ENCODE measurements at regions not wholly inside any gene's neighbourhood (a gene's known extent, or its start where the extent isn't known, plus 50 kb on each side); places are given as distances from the start of the nearest gene placed in this dataset.
"Not testable (repeated sequence)": the region's sequence is repeated elsewhere in the genome, so short reads cannot be mapped to it uniquely, and the experiment has no call there.

DNA sequence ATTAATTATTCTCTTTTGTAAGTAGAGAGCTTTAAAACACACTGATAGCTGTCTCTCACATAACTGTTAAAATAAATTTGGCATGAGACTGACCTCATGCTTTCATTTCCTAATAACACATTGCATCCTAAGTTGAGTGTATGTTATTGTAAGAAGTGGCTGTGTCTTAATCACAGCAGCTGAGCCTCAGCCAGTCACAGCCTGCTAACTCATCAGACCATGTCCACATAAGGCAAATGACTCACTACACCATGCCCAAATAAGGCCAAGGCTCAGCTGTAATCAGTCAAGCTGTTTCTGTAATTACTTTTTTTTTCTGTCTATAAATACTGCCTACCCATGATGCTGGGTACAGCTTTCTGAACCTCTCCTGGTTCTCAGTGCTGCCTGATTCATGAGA is 860.9 kb downstream of the XPNPEP1 start:
- no peak for TF ChIP-seq EZH2 (IDR thresholded peaks at IDR 0.05; ENCODE audit: low read depth)
- TF ChIP-seq, protein P1, sequence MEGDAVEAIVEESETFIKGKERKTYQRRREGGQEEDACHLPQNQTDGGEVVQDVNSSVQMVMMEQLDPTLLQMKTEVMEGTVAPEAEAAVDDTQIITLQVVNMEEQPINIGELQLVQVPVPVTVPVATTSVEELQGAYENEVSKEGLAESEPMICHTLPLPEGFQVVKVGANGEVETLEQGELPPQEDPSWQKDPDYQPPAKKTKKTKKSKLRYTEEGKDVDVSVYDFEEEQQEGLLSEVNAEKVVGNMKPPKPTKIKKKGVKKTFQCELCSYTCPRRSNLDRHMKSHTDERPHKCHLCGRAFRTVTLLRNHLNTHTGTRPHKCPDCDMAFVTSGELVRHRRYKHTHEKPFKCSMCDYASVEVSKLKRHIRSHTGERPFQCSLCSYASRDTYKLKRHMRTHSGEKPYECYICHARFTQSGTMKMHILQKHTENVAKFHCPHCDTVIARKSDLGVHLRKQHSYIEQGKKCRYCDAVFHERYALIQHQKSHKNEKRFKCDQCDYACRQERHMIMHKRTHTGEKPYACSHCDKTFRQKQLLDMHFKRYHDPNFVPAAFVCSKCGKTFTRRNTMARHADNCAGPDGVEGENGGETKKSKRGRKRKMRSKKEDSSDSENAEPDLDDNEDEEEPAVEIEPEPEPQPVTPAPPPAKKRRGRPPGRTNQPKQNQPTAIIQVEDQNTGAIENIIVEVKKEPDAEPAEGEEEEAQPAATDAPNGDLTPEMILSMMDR (conservative IDR thresholded peaks at IDR 0.05): no peak
- Histone ChIP-seq H3K36me3 (ENCODE audit: low read depth) (no peaks in the 10 kb centered on the region), H4K20me1 (ENCODE audit: insufficient read depth) (no peaks in the 10 kb centered on the region), H3K79me2 (ENCODE audit: low read depth) (no peaks in the 10 kb centered on the region), H3K4me3 (no peak overlapping the region), H3K9me2 (ENCODE audit: insufficient read depth) (no peaks in the 10 kb centered on the region), H3K4me2 (no peak overlapping the region), H3K4me1 (replicated peaks; ENCODE audit: insufficient read depth) (no peaks in the 10 kb centered on the region), H2AFZ (no peak overlapping the region), H3K9me3 (ENCODE audit: insufficient read depth, low read depth) (no peaks in the 10 kb centered on the region), H3K27ac (no peak overlapping the region), H3F3A (ENCODE audit: insufficient read depth, low read depth) (no peaks in the 10 kb centered on the region), H3K27me3 (ENCODE audit: insufficient read depth, low read depth) (no peaks in the 10 kb centered on the region)
- intact Hi-C loops (cut with micrococcal nuclease; ENCODE audit: unreplicated experiment): no loop called here
- ChIA-PET POLR2A (ENCODE audit: unreplicated experiment) (no interaction called here), CTCF (no interaction called here)
- DNase-seq: no peak
- no TSS peak for BruUV-seq (replicated peaks)

DNA sequence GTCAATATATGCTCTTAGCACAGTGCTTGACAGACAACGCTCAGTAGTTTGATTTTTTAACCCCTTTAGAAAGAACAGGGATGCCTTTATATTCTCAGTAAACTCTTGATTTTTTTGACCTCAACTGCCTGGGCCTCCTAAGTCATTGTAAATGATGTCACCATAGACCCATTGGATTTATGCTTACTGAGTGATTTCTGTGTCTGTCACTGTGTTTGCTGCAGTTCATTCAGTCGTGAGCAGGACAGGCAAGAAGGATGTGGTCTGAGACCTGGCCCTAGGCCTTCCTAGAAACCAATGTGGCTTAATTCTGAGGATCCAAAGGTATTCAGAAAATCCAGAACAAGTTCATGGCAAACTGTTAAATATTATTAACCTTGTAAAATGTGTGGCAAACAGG is 868.1 kb downstream of the XPNPEP1 start:
- TF ChIP-seq, protein P1 (conservative IDR thresholded peaks at IDR 0.05): no peak
- no peak for TF ChIP-seq EZH2 (IDR thresholded peaks at IDR 0.05; ENCODE audit: low read depth)
- Histone ChIP-seq H3K27me3 (ENCODE audit: insufficient read depth, low read depth) (no peaks in the 10 kb centered on the region), H3K9me2 (ENCODE audit: insufficient read depth) (no peaks in the 10 kb centered on the region), H3F3A (ENCODE audit: insufficient read depth, low read depth) (no peaks in the 10 kb centered on the region), H2AFZ (no peak overlapping the region), H3K36me3 (ENCODE audit: low read depth) (no peaks in the 10 kb centered on the region), H3K9me3 (ENCODE audit: insufficient read depth, low read depth) (no peaks in the 10 kb centered on the region), H3K4me3 (no peak overlapping the region), H3K79me2 (ENCODE audit: low read depth) (no peaks in the 10 kb centered on the region), H4K20me1 (ENCODE audit: insufficient read depth) (no peaks in the 10 kb centered on the region), H3K4me2 (no peak overlapping the region), H3K4me1 (replicated peaks; ENCODE audit: insufficient read depth) (no peaks in the 10 kb centered on the region), H3K27ac (no peak overlapping the region)
- no peak for DNase-seq
- BruUV-seq (replicated peaks): no TSS peak
- POLR2A ChIA-PET (ENCODE audit: unreplicated experiment): no interaction called here
- CTCF ChIA-PET: no interaction called here
- intact Hi-C loops (cut with micrococcal nuclease; ENCODE audit: unreplicated experiment): no loop called here

DNA sequence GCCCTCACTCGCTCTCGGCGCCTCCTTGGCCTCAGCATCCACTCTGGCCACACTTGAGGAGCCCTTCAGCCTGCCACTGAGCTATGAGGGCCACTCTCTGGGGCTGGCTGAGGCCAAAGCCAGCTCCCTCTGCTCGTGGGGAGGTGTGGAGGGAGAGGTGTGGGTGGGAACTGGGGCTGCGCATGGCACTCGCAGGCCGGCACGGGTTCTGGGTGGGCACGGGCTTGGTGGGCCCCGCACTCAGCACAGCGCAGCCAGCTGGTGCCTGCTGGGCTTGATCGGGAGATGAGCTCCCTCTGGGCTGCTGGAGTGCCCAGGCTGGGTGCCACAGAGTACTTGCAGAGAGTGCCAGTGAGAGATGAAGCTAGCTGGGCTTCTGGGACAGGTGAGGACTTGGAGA is 875.5 kb downstream of the XPNPEP1 start:
- H3F3A ChIP-seq (ENCODE audit: insufficient read depth, low read depth): no peaks in the 10 kb centered on the region
- H3K27me3 ChIP-seq (ENCODE audit: insufficient read depth, low read depth): no peaks in the 10 kb centered on the region
- H3K79me2 ChIP-seq (ENCODE audit: low read depth): no peaks in the 10 kb centered on the region
- H3K4me3 ChIP-seq: no peak overlapping the region
- POLR2A ChIA-PET (ENCODE audit: unreplicated experiment): no interaction called here
- no peak overlapping the region for H3K27ac ChIP-seq
- H4K20me1 ChIP-seq (ENCODE audit: insufficient read depth): no peaks in the 10 kb centered on the region
- no peak overlapping the region for H3K4me2 ChIP-seq
- H3K9me3 ChIP-seq (ENCODE audit: insufficient read depth, low read depth): no peaks in the 10 kb centered on the region
- no peaks in the 10 kb centered on the region for H3K4me1 ChIP-seq (replicated peaks; ENCODE audit: insufficient read depth)
- H3K9me2 ChIP-seq (ENCODE audit: insufficient read depth): no peaks in the 10 kb centered on the region
- no peak overlapping the region for H2AFZ ChIP-seq
- intact Hi-C loops (cut with micrococcal nuclease; ENCODE audit: unreplicated experiment): no loop called here
- H3K36me3 ChIP-seq (ENCODE audit: low read depth): no peaks in the 10 kb centered on the region
- DNase-seq: no peak
- CTCF ChIA-PET: no interaction called here
- no TSS peak for BruUV-seq (replicated peaks)
- no peak for TF ChIP-seq EZH2 (IDR thresholded peaks at IDR 0.05; ENCODE audit: low read depth)
- TF ChIP-seq, protein P1 (conservative IDR thresholded peaks at IDR 0.05): no peak

DNA sequence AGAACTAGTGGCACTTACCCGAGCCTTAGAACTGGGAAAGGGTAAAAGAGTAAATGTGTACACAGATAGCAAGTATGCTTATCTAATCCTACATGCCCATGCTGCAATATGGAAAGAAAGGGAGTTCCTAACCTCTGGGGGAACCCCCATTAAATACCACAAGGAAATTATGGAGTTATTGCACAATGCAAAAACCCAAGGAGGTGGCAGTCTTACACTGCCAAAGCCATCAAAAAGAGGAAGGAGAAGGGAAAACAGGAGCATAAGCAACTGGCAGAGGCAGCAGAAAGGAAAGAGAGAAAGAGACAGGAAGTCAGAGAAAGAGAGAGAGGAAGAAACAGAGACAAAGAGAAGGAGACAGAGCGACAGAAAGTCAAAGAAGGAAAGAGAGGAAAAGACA is 876.9 kb downstream of the XPNPEP1 start:
- H3K4me3 ChIP-seq; intact Hi-C loops (cut with micrococcal nuclease; ENCODE audit: unreplicated experiment); POLR2A ChIA-PET (ENCODE audit: unreplicated experiment); H3K9me3 ChIP-seq (ENCODE audit: insufficient read depth, low read depth); H3K27ac ChIP-seq; H3K4me2 ChIP-seq; H2AFZ ChIP-seq; H4K20me1 ChIP-seq (ENCODE audit: insufficient read depth); H3K36me3 ChIP-seq (ENCODE audit: low read depth); H3K79me2 ChIP-seq (ENCODE audit: low read depth); H3K9me2 ChIP-seq (ENCODE audit: insufficient read depth); CTCF ChIA-PET; H3K27me3 ChIP-seq (ENCODE audit: insufficient read depth, low read depth); H3F3A ChIP-seq (ENCODE audit: insufficient read depth, low read depth); BruUV-seq (replicated peaks); H3K4me1 ChIP-seq (replicated peaks; ENCODE audit: insufficient read depth); DNase-seq: not testable (repeated sequence)

Measured in PC-9 (cell line).